ENCODE measurements at regions not wholly inside any gene's neighbourhood (a gene's known extent, or its start where the extent isn't known, plus 50 kb on each side); places are given as distances from the start of the nearest gene placed in this dataset.

- TF ChIP-seq EP300 (IDR thresholded peaks at IDR 0.05; ENCODE audit: low read depth in 2 of 2, low read length in 2 of 2) (no peak), EP300 (CRISPR knock-in tag; IDR thresholded peaks at IDR 0.05; ENCODE audit: borderline replicate concordance) (no peak), ZNF451 (CRISPR knock-in tag; IDR thresholded peaks at IDR 0.05) (no peak), FOXC1 (CRISPR knock-in tag; IDR thresholded peaks at IDR 0.05; ENCODE audit: borderline replicate concordance) (no peak), MTF1 (CRISPR knock-in tag; IDR thresholded peaks at IDR 0.05) (no peak), NFE2L2 (IDR thresholded peaks at IDR 0.05; ENCODE audit: low read length) (no peak), KDM5A (IDR thresholded peaks at IDR 0.05; ENCODE audit: borderline replicate concordance, low read length) (no peak), XBP1 (CRISPR knock-in tag; IDR thresholded peaks at IDR 0.05) (no peak), TAF1 (CRISPR knock-in tag; IDR thresholded peaks at IDR 0.05) (no peak)
Observed at GRCh38 chr10:128853537-128853936, 613.5 kb upstream of the MGMT start.

Measured in HepG2 (cell line).